A673 (cell line): ENCODE measurements at regions not wholly inside any gene's neighbourhood (a gene's known extent, or its start where the extent isn't known, plus 50 kb on each side); places are given as distances from the start of the nearest gene placed in this dataset.
A peak's percentile ranks its signal among the peaks of the same experiment; 100 is the strongest.
"Not testable (repeated sequence)": the region's sequence is repeated elsewhere in the genome, so short reads cannot be mapped to it uniquely, and the experiment has no call there.

Source experiments
- BruUV-seq: library from RNA; stranded (reverse); fragments of 400-500 nt; replicated peaks from 2 replicates; lab custom pipeline; 2021; lab: Mats Ljungman, UMichigan
- CTCF ChIA-PET: fragments of 300-600 bp; sonication (Branson Sonifier 250); formaldehyde crosslinking; loops from one replicate; lab custom pipeline; 2022; ENCODE audit warnings: antibody characterized with exemption; lab: Charles Lee
- POLR2A ChIA-PET: fragments of 300-600 bp; sonication (Branson Sonifier 250); formaldehyde crosslinking; loops from one replicate; lab custom pipeline; 2022; ENCODE audit warnings: antibody characterized with exemption; ENCODE audit not compliant: low non-redundant PET; lab: Charles Lee
- DNase-seq: peaks from one replicate; pipeline ENCODE4 v3.0.0-alpha.2; 2015; ENCODE audit warnings: low spot score
- H3K27ac ChIP-seq: fragments of 200-600 bp; sonication (generic); 2 replicates; pipeline ENCODE4 v1.5.1; 2016; ENCODE audit warnings: mixed run types, low read depth, mild to moderate bottlenecking, mixed read lengths, antibody characterized with exemption, low read length; ENCODE audit not compliant: poor library complexity, severe bottlenecking
- H3K27me3 ChIP-seq: fragments of 200-600 bp; sonication (generic); replicated peaks from 2 replicates; pipeline ENCODE4 v1.6.1; 2017; ENCODE audit warnings: mixed run types, low read depth, mild to moderate bottlenecking, mixed read lengths, antibody characterized with exemption, low read length; ENCODE audit not compliant: insufficient read depth, poor library complexity
- H3K36me3 ChIP-seq: fragments of 200-600 bp; sonication (generic); 2 replicates; pipeline ENCODE4 v1.6.1; 2016; ENCODE audit warnings: mixed run types, mild to moderate bottlenecking, mixed read lengths, antibody characterized with exemption, low read length; ENCODE audit not compliant: insufficient read depth, poor library complexity, severe bottlenecking
- H3K4me1 ChIP-seq: fragments of 200-600 bp; sonication (generic); 2 replicates; pipeline ENCODE4 v1.6.1; 2017; ENCODE audit warnings: mixed run types, mild to moderate bottlenecking, mixed read lengths, antibody characterized with exemption, low read length; ENCODE audit not compliant: insufficient read depth, poor library complexity, severe bottlenecking
- H3K4me3 ChIP-seq: fragments of 200-600 bp; sonication (generic); 2 replicates; pipeline ENCODE4 v1.5.1; 2016; ENCODE audit warnings: low read depth, mixed run types, mild to moderate bottlenecking, mixed read lengths, low read length; ENCODE audit not compliant: poor library complexity, severe bottlenecking
- H3K9me3 ChIP-seq: fragments of 200-600 bp; sonication (generic); 2 replicates; pipeline ENCODE4 v1.6.1; 2016; ENCODE audit warnings: mixed run types, low read depth, mild to moderate bottlenecking, mixed read lengths, antibody characterized with exemption, low read length; ENCODE audit not compliant: poor library complexity, severe bottlenecking
- EZH2 ChIP-seq: fragments of 200-600 bp; sonication (generic); IDR thresholded peaks from 2 replicates; pipeline ENCODE4 v1.6.1; 2017; ENCODE audit warnings: borderline replicate concordance, low read depth, mild to moderate bottlenecking, mixed read lengths, antibody characterized with exemption, low read length; ENCODE audit not compliant: poor library complexity, severe bottlenecking
- intact Hi-C: fragments of 100-400 bp; cut with micrococcal nuclease; formaldehyde crosslinking; loops from one replicate; pipeline ENCODE4 v1.10.0; 2022; ENCODE audit not compliant: unreplicated experiment
- TF ChIP-seq, protein P1 (sequence below): fragments of 300-800, 200-600 bp; sonication (generic); conservative IDR thresholded peaks from 2 replicates; pipeline ENCODE4 v1.5.1; 2017; ENCODE audit warnings: low read depth, mild to moderate bottlenecking, antibody characterized with exemption, low read length, moderate library complexity, mixed read lengths

DNA sequence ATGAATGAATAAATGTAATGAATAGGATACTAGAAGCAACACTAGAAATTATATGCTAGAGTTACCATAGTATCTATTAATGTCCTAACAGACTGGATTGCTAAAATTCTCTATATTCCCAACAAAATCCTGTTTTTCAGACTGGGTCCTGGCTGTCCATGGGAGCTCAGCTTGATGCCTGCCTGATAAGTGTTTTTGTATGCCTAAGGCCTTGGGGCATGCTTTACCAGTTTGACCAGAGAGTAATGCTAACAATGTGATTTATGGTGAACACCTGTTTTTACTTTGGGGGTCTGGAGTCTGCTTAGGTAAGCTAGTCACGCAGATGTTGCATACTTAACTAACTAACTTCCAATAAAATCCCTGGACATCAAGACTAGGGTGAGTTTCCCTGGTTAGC lies 318.8 kb upstream of the DEPDC1 start:
- no TSS peak for BruUV-seq
- DNase-seq = no peak
- no peaks in the 10 kb centered on the region for H3K9me3 ChIP-seq
- no peaks in the 10 kb centered on the region for H3K36me3 ChIP-seq
- H3K4me3 ChIP-seq = no peak overlapping the region
- TF ChIP-seq EZH2 = no peak
- TF ChIP-seq, protein P1, sequence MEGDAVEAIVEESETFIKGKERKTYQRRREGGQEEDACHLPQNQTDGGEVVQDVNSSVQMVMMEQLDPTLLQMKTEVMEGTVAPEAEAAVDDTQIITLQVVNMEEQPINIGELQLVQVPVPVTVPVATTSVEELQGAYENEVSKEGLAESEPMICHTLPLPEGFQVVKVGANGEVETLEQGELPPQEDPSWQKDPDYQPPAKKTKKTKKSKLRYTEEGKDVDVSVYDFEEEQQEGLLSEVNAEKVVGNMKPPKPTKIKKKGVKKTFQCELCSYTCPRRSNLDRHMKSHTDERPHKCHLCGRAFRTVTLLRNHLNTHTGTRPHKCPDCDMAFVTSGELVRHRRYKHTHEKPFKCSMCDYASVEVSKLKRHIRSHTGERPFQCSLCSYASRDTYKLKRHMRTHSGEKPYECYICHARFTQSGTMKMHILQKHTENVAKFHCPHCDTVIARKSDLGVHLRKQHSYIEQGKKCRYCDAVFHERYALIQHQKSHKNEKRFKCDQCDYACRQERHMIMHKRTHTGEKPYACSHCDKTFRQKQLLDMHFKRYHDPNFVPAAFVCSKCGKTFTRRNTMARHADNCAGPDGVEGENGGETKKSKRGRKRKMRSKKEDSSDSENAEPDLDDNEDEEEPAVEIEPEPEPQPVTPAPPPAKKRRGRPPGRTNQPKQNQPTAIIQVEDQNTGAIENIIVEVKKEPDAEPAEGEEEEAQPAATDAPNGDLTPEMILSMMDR = no peak
- peaks cover 4% of the 10 kb centered on the region for H3K4me1 ChIP-seq
- CTCF ChIA-PET = no interaction called here
- H3K27me3 ChIP-seq = no peaks in the 10 kb centered on the region
- no peak overlapping the region for H3K27ac ChIP-seq
- POLR2A ChIA-PET = no interaction called here
- intact Hi-C loops = no loop called here

DNA sequence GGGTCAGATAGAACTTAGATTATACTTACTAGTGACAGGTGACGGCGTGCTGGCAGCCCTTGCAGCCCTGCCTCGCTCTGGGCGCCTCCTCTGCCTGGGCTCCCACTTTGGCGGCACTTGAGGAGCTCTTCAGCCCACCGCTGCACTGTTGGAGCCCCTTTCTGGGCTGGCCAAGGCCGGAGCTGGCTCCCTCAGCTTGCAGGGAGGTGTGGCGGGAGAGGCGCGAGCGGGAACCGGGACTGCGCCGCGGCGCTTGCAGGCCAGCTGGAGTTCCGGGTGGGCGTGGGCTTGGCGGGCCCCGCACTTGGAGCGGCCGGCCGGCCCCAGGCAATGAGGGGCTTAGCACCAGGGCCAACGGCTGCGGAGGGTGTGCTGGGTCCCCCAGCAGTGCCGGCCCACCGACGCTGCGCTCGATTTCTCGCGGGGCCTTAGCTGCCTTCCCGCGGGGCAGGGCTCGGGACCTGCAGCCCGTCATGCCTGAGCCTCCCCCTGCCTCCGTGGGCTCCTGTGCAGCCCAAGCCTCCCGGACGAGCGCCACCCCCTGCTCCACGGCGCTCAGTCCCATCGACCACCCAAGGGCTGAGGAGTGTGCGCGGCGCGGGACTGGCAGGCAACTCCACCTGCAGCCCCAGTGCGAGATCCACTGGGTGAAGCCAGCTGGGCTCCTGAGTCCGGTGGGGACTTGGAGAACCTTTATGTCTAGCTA lies 320.8 kb upstream of the DEPDC1 start:
- H3K36me3 ChIP-seq, POLR2A ChIA-PET, H3K27ac ChIP-seq, BruUV-seq, H3K27me3 ChIP-seq, H3K4me1 ChIP-seq, H3K4me3 ChIP-seq, H3K9me3 ChIP-seq, DNase-seq, CTCF ChIA-PET: not testable (repeated sequence)
- intact Hi-C loops = loop anchor here (2.0 kb wide), 1 partner anchor 919 kb away; no protein-coding TSS in a partner anchor

DNA sequence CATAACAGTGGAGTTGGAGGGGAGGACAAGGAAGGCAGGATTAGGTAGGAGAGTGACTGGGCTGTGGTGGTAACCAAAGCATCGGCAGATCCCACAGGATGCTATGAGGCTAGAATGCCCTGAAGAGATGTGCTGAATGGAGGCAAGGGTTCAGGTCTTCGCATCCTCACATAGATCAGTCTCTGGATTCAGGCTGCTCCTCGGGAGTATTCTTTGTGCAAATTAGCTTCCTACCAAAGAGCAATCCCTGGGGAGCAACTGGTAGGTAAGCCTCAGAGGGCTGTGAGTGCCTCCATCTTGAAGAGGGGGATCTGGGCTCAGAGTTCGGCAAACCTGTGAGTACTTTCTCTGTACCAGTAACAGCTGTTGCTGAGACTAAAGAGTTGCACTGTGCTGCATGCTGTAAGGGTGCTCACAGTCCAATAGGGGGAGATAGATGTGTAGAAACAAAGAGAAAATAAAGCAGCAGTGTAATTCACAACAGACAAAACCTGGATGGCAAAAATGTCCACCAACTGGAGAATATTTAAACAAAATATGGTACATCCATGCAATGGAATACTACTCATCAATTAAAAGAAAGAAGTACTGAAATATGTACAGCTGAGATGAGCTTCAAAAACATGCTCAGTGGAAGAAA lies 322.4 kb upstream of the DEPDC1 start:
- Histone ChIP-seq H3K9me3 (no peaks in the 10 kb centered on the region), H3K27me3 (no peaks in the 10 kb centered on the region), H3K4me1 (peaks cover 4% of the 10 kb centered on the region), H3K27ac (no peak overlapping the region), H3K4me3 (no peak overlapping the region), H3K36me3 (no peaks in the 10 kb centered on the region)
- peak; percentile 46 for DNase-seq
- TF ChIP-seq EZH2 = no peak
- TF ChIP-seq, protein P1 = peak; percentile 62
- ChIA-PET CTCF (no interaction called here), POLR2A (no interaction called here)
- intact Hi-C loops = loop anchor here (2.0 kb wide), 1 partner anchor 917 kb away; no protein-coding TSS in a partner anchor
- BruUV-seq = no TSS peak

DNA sequence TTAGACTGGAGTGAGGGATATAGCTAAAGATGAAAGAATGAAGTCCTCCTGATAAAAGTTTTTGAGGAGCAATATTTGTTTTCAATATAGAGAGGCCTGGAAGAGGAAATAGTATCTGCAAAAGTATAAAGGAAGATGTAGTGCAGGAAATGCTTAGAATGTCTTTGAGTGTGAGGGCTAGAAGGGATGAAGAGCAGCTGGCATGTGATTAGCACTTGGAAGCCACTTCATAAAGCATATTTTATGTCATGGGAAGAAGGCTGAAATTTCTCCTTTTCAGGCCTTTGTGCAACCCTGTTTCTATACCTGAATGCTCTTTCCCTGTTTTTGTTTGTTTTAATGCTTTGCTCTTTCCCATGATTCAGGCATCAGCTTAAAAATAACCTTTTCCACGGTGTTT lies 323.3 kb upstream of the DEPDC1 start:
- TF ChIP-seq EZH2 = no peak
- TF ChIP-seq, protein P1 = no peak
- Histone ChIP-seq H3K9me3 (no peaks in the 10 kb centered on the region), H3K36me3 (no peaks in the 10 kb centered on the region), H3K27ac (no peak overlapping the region), H3K27me3 (no peaks in the 10 kb centered on the region), H3K4me3 (no peak overlapping the region), H3K4me1 (peaks cover 4% of the 10 kb centered on the region)
- no TSS peak for BruUV-seq
- ChIA-PET POLR2A (no interaction called here), CTCF (no interaction called here)
- no peak for DNase-seq
- intact Hi-C loops = no loop called here
